ENCODE measurements at regions not wholly inside any gene's neighbourhood (a gene's known extent, or its start where the extent isn't known, plus 50 kb on each side); places are given as distances from the start of the nearest gene placed in this dataset.

- in situ Hi-C loops (cut with HindIII; ENCODE audit: low sequenced_read_pairs): no loop called here
Measured at GRCh38 chr9:1453636-1454035, 403.5 kb downstream of the DMRT2 start.

DNA sequence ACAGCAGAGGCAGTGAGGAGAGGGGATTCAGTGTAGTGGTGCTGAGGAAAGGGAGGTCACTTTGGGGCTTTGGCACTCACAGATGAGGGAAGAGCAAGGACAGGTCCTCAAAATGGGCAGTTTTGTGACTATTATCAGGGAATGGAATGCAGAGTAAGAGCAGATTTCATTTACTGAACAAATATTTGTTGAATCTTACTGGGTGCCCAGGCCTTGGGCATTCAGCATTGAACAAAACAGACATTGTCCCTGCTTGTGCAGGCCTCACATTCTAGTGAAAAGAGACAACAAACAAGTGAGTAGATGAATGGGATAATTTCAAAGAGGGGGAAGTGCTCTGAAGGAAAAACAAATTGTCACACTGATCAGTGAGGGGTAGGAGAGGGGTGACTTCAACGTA, 404.1 kb downstream of the DMRT2 start:
- DNase-seq (ENCODE audit: low spot score): no peak
- in situ Hi-C loops (cut with HindIII; ENCODE audit: low sequenced_read_pairs): no loop called here

More at GRCh38 chr9:1453636-1454035, 403.5 kb downstream of the DMRT2 start:
- no peak for DNase-seq (ENCODE audit: low spot score)

DNA sequence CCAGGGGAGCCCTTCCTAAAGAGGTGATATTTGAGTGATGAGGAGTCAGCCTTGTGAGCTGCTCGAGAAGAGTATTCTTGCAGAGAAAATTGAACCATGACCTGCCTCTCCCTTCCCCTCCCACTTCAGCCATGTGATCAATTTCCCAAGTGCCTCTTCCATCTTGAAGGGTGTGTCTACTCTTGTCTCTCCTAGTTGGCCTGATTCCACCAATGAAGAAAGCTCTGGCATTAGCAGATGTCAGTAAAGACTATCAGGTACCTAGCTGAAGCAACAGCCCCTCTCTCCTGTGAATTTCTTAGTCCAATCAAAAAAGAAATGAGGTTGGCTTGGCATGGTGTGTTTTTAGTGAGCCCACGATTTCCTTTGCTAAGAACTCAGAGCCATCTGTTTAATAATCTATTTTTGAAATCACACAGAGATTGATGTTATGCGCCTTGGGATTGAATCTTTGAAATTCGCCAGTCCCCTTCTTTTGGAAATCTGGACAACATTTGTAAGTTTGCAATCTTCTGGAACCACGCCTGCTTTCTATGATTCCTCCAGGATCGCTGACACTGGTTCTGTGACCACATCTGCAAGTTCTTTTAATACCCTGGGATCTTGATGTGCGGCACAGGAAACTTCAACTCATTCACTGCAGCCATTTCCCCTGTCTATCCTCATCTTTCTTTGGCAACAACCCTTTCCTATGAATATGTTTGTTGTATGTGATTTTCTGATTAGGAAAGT, 404.6 kb downstream of the DMRT2 start:
- DNase-seq (ENCODE audit: low spot score): no peak
- in situ Hi-C loops (cut with HindIII; ENCODE audit: low sequenced_read_pairs): no loop called here

DNA sequence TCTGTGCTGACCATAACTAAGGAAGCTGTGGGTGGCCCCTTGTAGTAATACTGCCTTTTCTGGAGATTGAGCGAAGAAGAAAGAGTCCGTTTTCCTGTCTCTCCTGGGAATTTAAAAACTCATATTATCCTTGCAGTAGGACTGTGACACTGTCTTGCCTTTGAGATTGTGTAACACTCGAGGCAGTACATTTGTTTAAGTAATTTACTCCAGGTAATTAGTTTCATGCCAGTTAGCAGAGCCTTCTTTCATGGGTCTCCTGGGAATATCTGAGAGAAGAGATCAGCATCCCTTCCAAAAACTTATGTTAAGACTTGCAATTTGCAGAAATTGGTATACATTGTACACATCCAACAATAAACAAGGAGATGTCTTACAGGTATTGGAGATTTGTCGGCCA, 405.6 kb downstream of the DMRT2 start:
- no peak for DNase-seq (ENCODE audit: low spot score)
- in situ Hi-C loops (cut with HindIII; ENCODE audit: low sequenced_read_pairs): no loop called here

DNA sequence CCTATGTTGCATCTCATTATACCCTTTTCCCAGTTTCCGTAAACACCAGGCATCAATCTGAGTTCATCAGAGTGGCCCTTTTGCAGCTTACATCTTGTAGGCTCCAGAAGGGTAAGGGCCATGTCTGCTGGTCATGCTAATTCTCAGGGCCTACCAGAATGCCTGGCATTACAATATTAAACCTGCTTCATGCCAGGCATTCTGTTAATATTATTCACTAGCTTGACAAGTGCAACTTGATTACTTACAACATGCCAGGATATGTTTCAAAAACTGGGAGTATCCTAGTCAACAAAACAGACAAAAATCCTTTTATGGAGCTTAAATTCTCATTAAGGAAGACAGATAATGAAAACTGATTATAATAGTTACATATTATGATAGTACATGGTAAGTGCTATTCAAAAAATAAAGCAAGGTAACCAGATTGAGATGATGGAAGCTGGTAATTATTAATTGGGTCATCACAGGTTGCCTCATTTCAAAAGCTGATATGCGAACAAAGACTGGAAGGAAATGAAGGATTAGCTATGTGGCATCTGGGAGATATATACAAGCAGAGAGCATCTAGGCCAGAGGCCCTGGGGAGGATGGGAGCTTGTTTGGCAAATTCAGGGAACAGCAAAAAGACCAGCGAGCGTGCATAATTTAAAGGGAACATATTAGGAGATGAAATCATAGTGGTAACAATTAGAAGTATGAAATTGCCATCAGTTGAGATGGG, 406.3 kb downstream of the DMRT2 start:
- in situ Hi-C loops (cut with HindIII; ENCODE audit: low sequenced_read_pairs): no loop called here

GRCh38 chr9:1457460-1457859, 407.3 kb downstream of the DMRT2 start:
- in situ Hi-C loops (cut with HindIII; ENCODE audit: low sequenced_read_pairs): no loop called here
- no peak for DNase-seq (ENCODE audit: low spot score)

More for the DNA sequence above, 406.3 kb downstream of the DMRT2 start:
- peak; percentile 16 for DNase-seq (ENCODE audit: low spot score)

DNA sequence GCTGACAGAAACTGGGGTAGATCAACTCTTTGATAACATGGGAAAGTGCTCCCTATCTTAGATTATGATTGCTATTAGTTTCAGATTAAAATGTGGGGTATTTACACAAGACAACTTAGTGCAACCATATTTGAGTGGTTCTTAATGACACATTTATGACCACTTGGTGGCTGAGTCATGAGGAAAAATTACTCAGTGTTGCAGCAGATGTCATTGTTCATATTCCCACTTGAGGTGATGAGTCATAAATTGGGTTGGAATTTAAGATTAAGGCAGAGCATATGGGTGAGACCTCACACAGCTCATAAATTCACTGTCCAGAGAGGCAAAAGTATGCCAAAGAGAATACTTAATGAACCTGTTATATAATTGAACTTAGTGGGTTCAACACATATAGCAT, 408.3 kb downstream of the DMRT2 start:
- in situ Hi-C loops (cut with HindIII; ENCODE audit: low sequenced_read_pairs): no loop called here
- DNase-seq (ENCODE audit: low spot score): no peak

GRCh38 chr9:1460143-1460769, 410.1 kb downstream of the DMRT2 start:
- in situ Hi-C loops (cut with HindIII; ENCODE audit: low sequenced_read_pairs): no loop called here
- DNase-seq (ENCODE audit: low spot score): no peak

DNA sequence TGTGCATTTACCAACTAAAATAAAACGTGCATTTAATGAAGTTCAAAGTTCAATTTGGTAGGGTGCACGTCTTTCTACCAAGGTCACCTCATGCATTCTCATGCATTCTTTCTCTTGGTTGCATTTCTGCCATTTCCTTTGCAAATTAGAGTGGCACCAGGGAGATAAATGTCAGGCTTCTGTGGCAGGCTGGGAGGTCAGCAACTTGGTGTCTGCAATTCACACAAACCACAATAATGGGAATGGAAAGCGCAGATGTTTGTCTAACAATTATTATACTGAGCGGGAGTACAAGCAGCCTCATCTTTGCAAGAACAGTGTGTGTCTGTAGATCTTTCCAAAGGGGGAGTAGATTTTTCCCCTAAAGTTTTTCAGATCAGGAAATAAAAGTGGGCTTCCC, 411.7 kb downstream of the DMRT2 start:
- no peak for DNase-seq (ENCODE audit: low spot score)
- in situ Hi-C loops (cut with HindIII; ENCODE audit: low sequenced_read_pairs): no loop called here

GRCh38 chr9:1462626-1463308, 412.6 kb downstream of the DMRT2 start:
- DNase-seq (ENCODE audit: low spot score): no peak
- in situ Hi-C loops (cut with HindIII; ENCODE audit: low sequenced_read_pairs): no loop called here

DNA sequence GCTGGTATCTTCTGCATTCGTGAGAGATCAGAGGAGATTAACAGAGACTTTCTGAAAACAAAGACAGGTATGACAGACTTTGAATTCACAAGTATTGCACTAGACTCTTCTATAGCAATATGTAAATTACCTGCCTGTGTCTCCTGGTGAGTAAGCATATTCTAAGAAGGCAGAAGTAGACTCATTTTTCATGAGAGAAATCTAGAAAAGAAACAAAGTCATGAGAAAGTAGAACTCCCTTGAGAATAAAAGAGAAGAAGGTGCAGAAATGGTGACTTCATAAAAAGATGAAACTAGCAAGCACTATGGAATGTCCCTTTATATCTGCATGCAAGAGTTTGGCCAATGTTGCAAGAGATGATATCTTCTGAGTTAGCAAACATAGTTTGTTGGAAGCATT, 419.8 kb downstream of the DMRT2 start:
- in situ Hi-C loops (cut with HindIII; ENCODE audit: low sequenced_read_pairs): no loop called here
- DNase-seq (ENCODE audit: low spot score): no peak

DNA sequence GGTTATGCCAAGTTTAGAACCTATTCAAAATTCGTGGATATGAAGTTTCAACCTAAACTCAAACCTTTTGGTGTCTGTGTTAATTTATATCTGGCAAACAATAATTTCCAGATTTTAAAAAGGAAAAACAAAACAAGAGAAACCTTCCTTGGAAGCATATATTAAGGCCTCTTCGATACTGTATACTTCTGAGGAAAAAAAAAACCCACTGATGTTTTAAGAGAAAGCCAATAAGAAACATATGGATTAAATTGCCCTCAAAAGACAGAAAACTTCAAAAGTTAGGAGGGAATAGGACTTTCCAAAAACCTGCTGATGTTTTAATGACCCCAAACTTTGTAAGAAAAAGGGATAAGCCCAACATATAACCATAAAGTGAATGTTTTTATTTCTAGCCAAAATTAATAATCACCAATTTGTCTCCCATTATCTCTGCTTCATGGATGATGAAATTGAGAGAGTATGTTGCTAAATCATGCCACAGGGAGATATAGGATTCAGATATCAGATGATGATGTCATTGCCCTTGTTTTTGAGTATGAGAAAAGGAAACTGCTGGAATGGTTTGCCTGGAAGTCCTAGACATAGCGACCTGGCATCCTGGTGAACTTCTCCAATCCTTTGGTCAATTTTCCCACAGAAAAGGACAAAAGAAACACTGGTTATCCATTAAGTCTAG, 423.9 kb downstream of the DMRT2 start:
- in situ Hi-C loops (cut with HindIII; ENCODE audit: low sequenced_read_pairs): no loop called here
- no peak for DNase-seq (ENCODE audit: low spot score)

- no peak for DNase-seq (ENCODE audit: low spot score)
- in situ Hi-C loops (cut with HindIII; ENCODE audit: low sequenced_read_pairs): no loop called here
Measured at GRCh38 chr9:1474671-1475070, 424.5 kb downstream of the DMRT2 start.

DNA sequence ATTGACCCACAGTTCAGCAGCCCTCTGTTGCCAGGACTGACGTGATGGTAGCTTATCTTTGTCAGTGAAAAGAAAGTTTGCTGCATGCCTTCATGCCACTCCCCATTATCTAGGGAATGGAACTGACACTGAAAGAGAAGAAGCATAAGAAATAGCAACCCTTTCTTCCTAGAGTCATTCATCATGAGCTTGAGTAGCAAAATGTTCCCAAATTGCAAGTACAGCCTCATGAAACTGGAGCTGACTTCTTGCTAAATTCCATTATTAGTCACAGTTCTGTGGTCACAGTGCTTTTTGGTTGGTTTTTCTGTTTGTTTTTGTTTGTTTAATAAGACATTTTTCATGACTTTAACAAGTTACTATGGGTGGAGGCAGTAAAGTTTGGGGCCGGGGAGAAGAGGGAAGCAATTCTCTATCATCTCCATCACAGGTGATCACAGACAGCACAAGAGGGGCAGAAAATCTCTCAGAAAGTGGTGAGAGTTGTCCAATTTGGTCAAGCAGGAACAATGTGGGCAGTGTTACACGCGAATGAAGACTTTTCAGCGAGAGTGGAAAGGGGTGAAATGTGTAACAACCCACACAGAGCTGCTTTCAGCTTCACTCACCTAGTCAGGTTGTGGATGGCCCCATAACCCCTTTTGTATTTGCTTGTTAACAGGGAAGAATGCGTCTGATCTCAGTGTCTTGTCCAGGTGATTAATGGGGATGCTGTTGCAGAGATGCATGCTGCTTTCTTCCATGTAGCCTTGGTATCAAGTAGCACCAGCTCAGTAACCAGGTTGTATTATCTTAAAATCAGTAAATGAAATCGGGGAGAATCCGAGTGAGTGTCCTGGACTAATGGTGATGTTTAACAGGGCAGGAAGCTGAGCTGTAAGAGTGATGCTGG, 440.4 kb downstream of the DMRT2 start:
- DNase-seq (ENCODE audit: low spot score): no peak
- in situ Hi-C loops (cut with HindIII; ENCODE audit: low sequenced_read_pairs): no loop called here

GRCh38 chr9:1492156-1492555, 442.0 kb downstream of the DMRT2 start:
- in situ Hi-C loops (cut with HindIII; ENCODE audit: low sequenced_read_pairs): no loop called here
- no peak for DNase-seq (ENCODE audit: low spot score)

DNA sequence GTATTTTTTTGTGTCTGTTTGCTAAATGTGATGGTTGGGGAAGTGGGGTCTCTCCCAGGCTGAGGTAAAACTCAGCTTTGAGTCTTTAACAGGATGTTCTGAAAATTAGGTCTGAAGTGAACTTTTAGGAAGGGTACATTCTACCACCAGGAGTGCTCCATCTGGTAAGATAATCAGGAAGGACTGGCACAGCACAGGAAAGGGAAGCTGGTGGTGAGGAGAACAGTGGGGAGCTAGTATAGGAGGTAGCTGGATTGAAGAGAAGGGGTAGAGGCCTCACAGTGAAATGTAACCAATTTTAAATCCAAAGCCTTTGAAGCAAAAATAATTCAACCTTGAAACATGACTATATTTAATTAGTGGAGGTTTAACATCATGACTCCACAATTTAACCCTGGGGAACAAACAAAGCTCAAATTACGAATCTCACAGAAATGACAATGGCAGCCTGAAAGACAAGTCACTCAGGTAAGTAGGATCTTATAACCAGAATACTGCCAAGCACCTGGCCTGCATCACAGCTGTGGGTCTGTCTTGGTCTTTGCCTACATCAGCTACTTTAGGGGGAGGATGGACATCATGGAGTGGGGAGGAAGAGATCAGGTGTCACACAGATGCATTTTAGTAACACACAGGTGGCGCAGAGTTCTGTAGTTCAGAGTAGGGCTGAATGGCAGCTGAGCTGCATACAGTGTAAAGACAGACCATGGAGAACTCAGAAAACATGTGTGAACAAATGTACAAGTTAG, 445.3 kb downstream of the DMRT2 start:
- no peak for DNase-seq (ENCODE audit: low spot score)
- in situ Hi-C loops (cut with HindIII; ENCODE audit: low sequenced_read_pairs): no loop called here

DNA sequence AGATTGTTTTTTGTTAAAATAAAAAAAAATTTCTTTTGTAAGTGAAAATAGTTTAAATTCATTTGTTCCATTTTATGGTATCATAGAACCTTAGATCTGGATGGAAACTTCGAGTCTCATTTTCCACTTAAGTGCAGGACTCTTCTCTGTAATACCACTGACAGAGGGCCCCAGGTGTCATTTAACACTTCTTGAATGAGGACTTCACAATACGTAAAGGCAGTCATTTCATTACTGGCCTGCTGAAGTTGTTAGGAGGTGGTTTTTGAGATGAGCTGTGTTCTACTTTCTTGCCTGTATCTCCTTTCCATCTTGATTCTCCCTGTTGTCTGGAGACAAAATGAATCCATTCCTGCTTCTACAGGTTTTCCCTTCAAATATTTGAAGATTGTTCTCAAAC, 455.3 kb downstream of the DMRT2 start:
- no peak for DNase-seq (ENCODE audit: low spot score)
- in situ Hi-C loops (cut with HindIII; ENCODE audit: low sequenced_read_pairs): no loop called here

- in situ Hi-C loops (cut with HindIII; ENCODE audit: low sequenced_read_pairs): no loop called here
- DNase-seq (ENCODE audit: low spot score): no peak
Measured at GRCh38 chr9:1510712-1511111, 460.6 kb downstream of the DMRT2 start.

Data from G401 (cell line).